C4-2B (cell line): ENCODE measurements at regions not wholly inside any gene's neighbourhood (a gene's known extent, or its start where the extent isn't known, plus 50 kb on each side); places are given as distances from the start of the nearest gene placed in this dataset.

Experiments
- H3K27ac ChIP-seq: fragments of 450-650 bp; 2 replicates; pipeline ENCODE4 v1.5.1; 2017
- ZFX ChIP-seq: fragments of 450-650 bp; IDR thresholded peaks from 2 replicates; pipeline ENCODE4 v1.6.1; 2017
- TF ChIP-seq, protein P1 (sequence below): fragments of 450-650 bp; conservative IDR thresholded peaks from 2 replicates; pipeline ENCODE4 v1.5.1; 2017; ENCODE audit warnings: mild to moderate bottlenecking

DNA sequence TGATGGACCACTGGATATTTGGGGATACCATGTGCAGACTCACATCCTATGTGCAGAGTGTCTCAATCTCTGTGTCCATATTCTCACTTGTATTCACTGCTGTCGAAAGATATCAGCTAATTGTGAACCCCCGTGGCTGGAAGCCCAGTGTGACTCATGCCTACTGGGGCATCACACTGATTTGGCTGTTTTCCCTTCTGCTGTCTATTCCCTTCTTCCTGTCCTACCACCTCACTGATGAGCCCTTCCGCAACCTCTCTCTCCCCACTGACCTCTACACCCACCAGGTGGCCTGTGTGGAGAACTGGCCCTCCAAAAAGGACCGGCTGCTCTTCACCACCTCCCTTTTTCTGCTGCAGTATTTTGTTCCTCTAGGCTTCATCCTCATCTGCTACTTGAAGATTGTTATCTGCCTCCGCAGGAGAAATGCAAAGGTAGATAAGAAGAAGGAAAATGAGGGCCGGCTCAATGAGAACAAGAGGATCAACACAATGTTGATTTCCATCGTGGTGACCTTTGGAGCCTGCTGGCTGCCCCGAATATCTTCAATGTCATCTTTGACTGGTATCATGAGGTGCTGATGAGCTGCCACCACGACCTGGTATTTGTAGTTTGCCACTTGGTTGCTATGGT, 54.5 kb upstream of the HNRNPA0 start:
- TF ChIP-seq, protein P1, sequence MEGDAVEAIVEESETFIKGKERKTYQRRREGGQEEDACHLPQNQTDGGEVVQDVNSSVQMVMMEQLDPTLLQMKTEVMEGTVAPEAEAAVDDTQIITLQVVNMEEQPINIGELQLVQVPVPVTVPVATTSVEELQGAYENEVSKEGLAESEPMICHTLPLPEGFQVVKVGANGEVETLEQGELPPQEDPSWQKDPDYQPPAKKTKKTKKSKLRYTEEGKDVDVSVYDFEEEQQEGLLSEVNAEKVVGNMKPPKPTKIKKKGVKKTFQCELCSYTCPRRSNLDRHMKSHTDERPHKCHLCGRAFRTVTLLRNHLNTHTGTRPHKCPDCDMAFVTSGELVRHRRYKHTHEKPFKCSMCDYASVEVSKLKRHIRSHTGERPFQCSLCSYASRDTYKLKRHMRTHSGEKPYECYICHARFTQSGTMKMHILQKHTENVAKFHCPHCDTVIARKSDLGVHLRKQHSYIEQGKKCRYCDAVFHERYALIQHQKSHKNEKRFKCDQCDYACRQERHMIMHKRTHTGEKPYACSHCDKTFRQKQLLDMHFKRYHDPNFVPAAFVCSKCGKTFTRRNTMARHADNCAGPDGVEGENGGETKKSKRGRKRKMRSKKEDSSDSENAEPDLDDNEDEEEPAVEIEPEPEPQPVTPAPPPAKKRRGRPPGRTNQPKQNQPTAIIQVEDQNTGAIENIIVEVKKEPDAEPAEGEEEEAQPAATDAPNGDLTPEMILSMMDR: no peak
- TF ChIP-seq ZFX: no peak
- no peak overlapping the region for H3K27ac ChIP-seq

DNA sequence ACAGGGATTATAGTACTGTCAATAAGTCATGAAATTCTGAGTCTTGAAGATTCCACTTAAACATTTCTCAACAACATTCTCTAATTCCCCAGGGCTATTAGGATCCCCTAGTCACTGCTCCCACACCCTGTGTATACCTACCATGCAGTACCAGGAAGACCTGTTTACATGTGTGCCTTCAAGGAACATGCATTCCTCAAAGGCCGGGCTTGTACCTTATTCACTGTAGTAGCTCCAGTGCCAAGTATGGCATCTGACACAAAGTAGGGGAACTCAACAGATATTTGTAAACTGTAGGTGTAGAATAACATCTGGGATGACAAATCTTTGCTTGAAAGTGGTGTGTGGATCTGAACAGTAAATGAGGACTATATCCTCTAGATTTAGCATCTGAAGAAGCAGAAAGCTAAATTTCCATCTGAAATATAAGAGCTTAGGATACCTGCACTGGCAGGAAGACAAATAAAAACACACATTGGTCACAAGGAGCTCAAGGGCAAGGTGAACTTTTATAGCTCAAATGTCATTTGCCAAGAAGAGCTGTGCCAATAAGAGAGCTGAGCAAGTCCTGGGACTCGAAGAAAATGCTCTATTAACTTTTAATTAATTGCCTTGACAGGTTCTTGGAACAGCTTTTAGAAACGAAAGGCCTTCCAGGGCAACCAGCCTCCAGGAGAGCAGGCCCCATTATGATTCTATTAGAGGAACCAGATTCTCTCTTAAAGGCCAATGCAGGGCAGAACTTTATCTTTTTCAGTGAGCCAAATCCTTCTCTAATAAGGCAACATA, 52.3 kb upstream of the MYOT start:
- TF ChIP-seq ZFX: no peak
- TF ChIP-seq, protein P1: no peak
- H3K27ac ChIP-seq: peak overlapping the region; percentile 21; the same call in 1 of the 2 replicates
